Panc1 (cell line): ENCODE measurements at regions not wholly inside any gene's neighbourhood (a gene's known extent, or its start where the extent isn't known, plus 50 kb on each side); places are given as distances from the start of the nearest gene placed in this dataset.

Experiments used
- ATAC-seq: fragments of 200-7000 bp; cut with Tn5 transposase; 2 replicates; pipeline ENCODE4 v1.9.1; 2020; ENCODE audit warnings: mild to moderate bottlenecking, moderate library complexity
- BruUV-seq: library from RNA; stranded (reverse); fragments of 400-500 nt; replicated peaks from 2 replicates; lab custom pipeline; 2021; lab: Mats Ljungman, UMichigan
- CTCF ChIA-PET: fragments of 300-600 bp; sonication (Branson Sonifier 250); formaldehyde crosslinking; loops from one replicate; lab custom pipeline; 2022; ENCODE audit warnings: antibody characterized with exemption; lab: Charles Lee
- POLR2A ChIA-PET: fragments of 300-600 bp; sonication (Branson Sonifier 250); formaldehyde crosslinking; loops from one replicate; lab custom pipeline; 2022; ENCODE audit warnings: antibody characterized with exemption; lab: Charles Lee
- DNase-seq: peaks from one replicate; pipeline ENCODE4 v3.0.0-alpha.2; 2010; ENCODE audit warnings: low read depth, low spot score
- H3K27ac ChIP-seq: 2 replicates; pipeline ENCODE4 v1.5.1; 2011; ENCODE audit warnings: mild to moderate bottlenecking, low read length, inconsistent platforms
- H3K27me3 ChIP-seq: fragments of 200-500 bp; sonication (Bioruptor generic); 2 replicates; pipeline ENCODE4 v1.6.0; 2014; ENCODE audit warnings: low read length, inconsistent platforms; ENCODE audit not compliant: control insufficient read depth, insufficient read depth
- H3K36me3 ChIP-seq: fragments of 200-500 bp; sonication (Bioruptor generic); 2 replicates; pipeline ENCODE4 v1.5.1; 2014; ENCODE audit warnings: inconsistent platforms, mild to moderate bottlenecking, low read length, moderate library complexity; ENCODE audit not compliant: control insufficient read depth, insufficient read depth
- H3K4me1 ChIP-seq: 2 replicates; pipeline ENCODE4 v1.5.1; 2011; ENCODE audit warnings: inconsistent platforms, mild to moderate bottlenecking, low read length, moderate library complexity; ENCODE audit not compliant: control insufficient read depth, insufficient read depth
- H3K4me3 ChIP-seq, 2 experiments: 2 replicates each; pipeline ENCODE4 v1.5.1; 2011 to 2012; ENCODE audit warnings: low read depth in 2 of 2, low read length in 2 of 2, mild to moderate bottlenecking in 2 of 2, inconsistent platforms in 1 of 2, moderate library complexity in 1 of 2
- H3K9me3 ChIP-seq: fragments of 200-500 bp; sonication (Bioruptor generic); 2 replicates; pipeline ENCODE4 v1.5.1; 2014; ENCODE audit warnings: low read depth, mild to moderate bottlenecking, inconsistent platforms, low read length, moderate library complexity; ENCODE audit not compliant: control insufficient read depth, insufficient read depth
- POLR2AphosphoS5 ChIP-seq: IDR thresholded peaks from 2 replicates; pipeline ENCODE4 v1.6.1; 2012; ENCODE audit warnings: mild to moderate bottlenecking, low read depth, low read length, moderate library complexity
- REST ChIP-seq, 2 experiments: IDR thresholded peaks; 2 replicates each; pipeline ENCODE4 v1.6.1; 2011 to 2012; ENCODE audit warnings: low read depth in 2 of 2, control low read depth in 1 of 2, low read length in 1 of 2, mild to moderate bottlenecking in 1 of 2, moderate library complexity in 1 of 2; ENCODE audit not compliant: insufficient read depth in 1 of 2
- SIN3A ChIP-seq: IDR thresholded peaks from 2 replicates; pipeline ENCODE4 v1.6.1; 2012; ENCODE audit warnings: low read depth, mild to moderate bottlenecking, low read length, moderate library complexity, borderline replicate concordance; ENCODE audit not compliant: insufficient read depth
- TCF7L2 ChIP-seq: IDR thresholded peaks from 2 replicates; pipeline ENCODE4 v1.6.1; 2011; ENCODE audit warnings: mild to moderate bottlenecking, low read depth, low read length, inconsistent platforms
- in situ Hi-C: cut with HindIII; loops from 2 replicates; pipeline ENCODE4 v1.10.0; 2016; ENCODE audit warnings: low sequenced_read_pairs, low pct_unique_long_range_greater_than_20kb
- intact Hi-C: fragments of 100-400 bp; cut with micrococcal nuclease; formaldehyde crosslinking; loops from one replicate; pipeline ENCODE4 v1.10.0; 2022; ENCODE audit not compliant: unreplicated experiment
- TF ChIP-seq, protein P1 (sequence below): fragments of 450-650 bp; IDR thresholded peaks from 2 replicates; pipeline ENCODE4 v1.5.1; 2017; ENCODE audit warnings: mild to moderate bottlenecking

- Histone ChIP-seq H3K4me1 (no peaks in the 10 kb centered on the region), H3K27ac (no peak overlapping the region), H3K36me3 (no peaks in the 10 kb centered on the region), H3K27me3 (peaks cover 44% of the 10 kb centered on the region), H3K9me3 (no peaks in the 10 kb centered on the region), H3K4me3 (no peak overlapping the region)
- TF ChIP-seq POLR2AphosphoS5 (no peak), TCF7L2 (no peak), SIN3A (no peak), REST (IDR thresholded peaks at IDR 0.05; ENCODE audit: insufficient read depth in 1 of 2, low read depth in 2 of 2, low read length in 1 of 2) (no peak)
- TF ChIP-seq, protein P1, sequence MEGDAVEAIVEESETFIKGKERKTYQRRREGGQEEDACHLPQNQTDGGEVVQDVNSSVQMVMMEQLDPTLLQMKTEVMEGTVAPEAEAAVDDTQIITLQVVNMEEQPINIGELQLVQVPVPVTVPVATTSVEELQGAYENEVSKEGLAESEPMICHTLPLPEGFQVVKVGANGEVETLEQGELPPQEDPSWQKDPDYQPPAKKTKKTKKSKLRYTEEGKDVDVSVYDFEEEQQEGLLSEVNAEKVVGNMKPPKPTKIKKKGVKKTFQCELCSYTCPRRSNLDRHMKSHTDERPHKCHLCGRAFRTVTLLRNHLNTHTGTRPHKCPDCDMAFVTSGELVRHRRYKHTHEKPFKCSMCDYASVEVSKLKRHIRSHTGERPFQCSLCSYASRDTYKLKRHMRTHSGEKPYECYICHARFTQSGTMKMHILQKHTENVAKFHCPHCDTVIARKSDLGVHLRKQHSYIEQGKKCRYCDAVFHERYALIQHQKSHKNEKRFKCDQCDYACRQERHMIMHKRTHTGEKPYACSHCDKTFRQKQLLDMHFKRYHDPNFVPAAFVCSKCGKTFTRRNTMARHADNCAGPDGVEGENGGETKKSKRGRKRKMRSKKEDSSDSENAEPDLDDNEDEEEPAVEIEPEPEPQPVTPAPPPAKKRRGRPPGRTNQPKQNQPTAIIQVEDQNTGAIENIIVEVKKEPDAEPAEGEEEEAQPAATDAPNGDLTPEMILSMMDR, result no peak
- ATAC-seq (no peak), DNase-seq (no peak)
- CTCF ChIA-PET, result no interaction called here
- intact Hi-C loops (no loop called here), in situ Hi-C loops (no loop called here)
- POLR2A ChIA-PET, result no interaction called here
- BruUV-seq, result no TSS peak
Observed at GRCh38 chr17:77696151-77696720, 262.3 kb upstream of the TNRC6C start.

DNA sequence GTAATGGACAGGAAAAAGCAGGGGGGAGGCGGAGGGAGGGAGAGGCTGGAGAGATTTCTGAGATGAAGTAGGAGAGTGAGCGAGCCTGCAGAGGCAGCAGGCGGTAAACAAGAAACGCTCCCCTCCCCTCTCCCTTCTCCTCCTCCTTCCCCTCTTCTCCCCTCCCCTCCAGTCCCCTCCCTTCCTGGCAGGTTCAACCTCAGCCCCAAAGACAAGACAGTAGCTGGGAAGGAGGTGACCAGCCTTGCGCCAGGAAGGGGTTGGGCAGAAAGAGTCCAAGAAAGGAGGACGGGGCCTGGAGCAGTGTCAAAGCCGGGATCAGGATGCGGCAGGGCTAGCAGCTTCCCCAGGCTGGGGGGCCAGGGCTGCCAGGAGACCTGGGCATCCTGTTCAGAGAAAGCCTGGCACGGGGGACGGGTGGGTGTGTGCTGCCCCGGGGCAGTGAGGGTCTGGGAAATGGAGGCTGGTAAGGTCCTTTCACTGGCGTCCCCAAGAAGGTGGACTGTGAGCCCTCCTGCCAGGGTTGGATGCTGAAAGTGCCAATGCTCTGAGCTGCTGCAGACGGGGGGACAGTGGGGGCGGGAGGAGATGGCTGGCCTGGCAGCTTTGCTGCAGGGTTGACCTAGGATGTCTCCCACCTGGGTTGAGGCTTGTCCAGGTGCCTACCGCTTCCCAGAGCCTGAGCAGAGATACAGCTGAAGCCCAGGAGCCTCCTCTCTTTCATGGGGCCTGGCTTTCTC is 261.6 kb upstream of the TNRC6C start:
- Histone ChIP-seq H3K27ac (no peak overlapping the region), H3K4me3 (no peak overlapping the region), H3K4me1 (no peaks in the 10 kb centered on the region), H3K27me3 (peaks cover 43% of the 10 kb centered on the region), H3K9me3 (no peaks in the 10 kb centered on the region), H3K36me3 (no peaks in the 10 kb centered on the region)
- DNase-seq (no peak), ATAC-seq (no peak)
- no peak for TF ChIP-seq REST (IDR thresholded peaks at IDR 0.05; ENCODE audit: insufficient read depth in 1 of 2, low read depth in 2 of 2, low read length in 1 of 2)
- no peak for TF ChIP-seq POLR2AphosphoS5
- no peak for TF ChIP-seq TCF7L2
- TF ChIP-seq, protein P1, result no peak
- TF ChIP-seq SIN3A, result no peak
- CTCF ChIA-PET, result no interaction called here
- BruUV-seq, result no TSS peak
- in situ Hi-C loops, result no loop called here
- intact Hi-C loops, result no loop called here
- POLR2A ChIA-PET, result no interaction called here
